A549 (cell line): ENCODE measurements at regions not wholly inside any gene's neighbourhood (a gene's known extent, or its start where the extent isn't known, plus 50 kb on each side); places are given as distances from the start of the nearest gene placed in this dataset.

Experiments used
- ATAC-seq, 2 experiments: fragments of 200-7000 bp in 1 of 2; fragments of >200 bp in 1 of 2; cut with Nextera tagmentation in 1 of 2; cut with Tn5 transposase in 1 of 2; 3 replicates each; pipeline versions ENCODE4 v1.8.0 to v1.9.1; 2018 to 2020; ENCODE audit warnings: mild to moderate bottlenecking in 1 of 2, moderate library complexity in 1 of 2
- CTCF ChIA-PET: fragments of 300-600 bp; sonication (Branson Sonifier 250); formaldehyde crosslinking; extraction: SDS; loops from one replicate; lab custom pipeline; 2021; ENCODE audit warnings: antibody characterized with exemption, inconsistent platforms; lab: Yijun Ruan, JAX
- POLR2A ChIA-PET: fragments of 350-600 bp; formaldehyde crosslinking; extraction: SDS; loops from one replicate; lab custom pipeline; 2021; ENCODE audit warnings: antibody characterized with exemption, inconsistent platforms; lab: Yijun Ruan, JAX
- DNase-seq, 2 experiments: peaks; one replicate each; pipeline versions ENCODE4 v3.0.0 to v3.0.0-alpha.2; 2011 to 2016; ENCODE audit warnings: low read depth in 1 of 2, low spot score in 1 of 2
- FAIRE-seq: peaks from 2 replicates; lab custom pipeline; 2011; peaks lifted over from hg19 to GRCh38; lab: Jason Lieb, UNC
- H3K27ac ChIP-seq, 2 experiments: fragments of >200 bp; sonication (Bioruptor Twin); formaldehyde crosslinking; 3 replicates each; pipeline ENCODE4 v1.5.1; 2016 to 2017
- H3K4me1 ChIP-seq: fragments of >200 bp; sonication (Bioruptor Twin); formaldehyde crosslinking; 3 replicates; pipeline ENCODE4 v1.6.1; 2016
- H3K4me2 ChIP-seq: fragments of >200 bp; sonication (Bioruptor Twin); formaldehyde crosslinking; 3 replicates; pipeline ENCODE4 v1.6.1; 2016
- H3K4me3 ChIP-seq: fragments of >200 bp; sonication (Bioruptor Twin); formaldehyde crosslinking; 3 replicates; pipeline ENCODE4 v1.5.1; 2016
- H3K9me3 ChIP-seq: fragments of >200 bp; sonication (Bioruptor Twin); formaldehyde crosslinking; 3 replicates; pipeline ENCODE4 v1.6.1; 2016
- BHLHE40 ChIP-seq: IDR thresholded peaks from 2 replicates; pipeline ENCODE4 v1.6.1; 2012; ENCODE audit warnings: low read depth, low read length, inconsistent platforms
- CBX2 ChIP-seq: fragments of 200-600 bp; sonication (generic); IDR thresholded peaks from 2 replicates; pipeline ENCODE4 v1.6.1; 2016; ENCODE audit warnings: low read depth, mild to moderate bottlenecking, borderline replicate concordance
- CBX8 ChIP-seq: fragments of 200-600 bp; sonication (generic); IDR thresholded peaks from 2 replicates; pipeline ENCODE4 v1.6.1; 2016
- CEBPB ChIP-seq, 2 experiments: fragments of >200 bp in 1 of 2; sonication (Bioruptor Twin) in 1 of 2; formaldehyde crosslinking in 1 of 2; IDR thresholded peaks; 2 replicates each; pipeline ENCODE4 v1.6.1; 2012 to 2016
- CHD2 ChIP-seq: fragments of 150-350 bp; IDR thresholded peaks from 2 replicates; pipeline ENCODE4 v1.6.1; 2014; ENCODE audit warnings: low read length; ENCODE audit not compliant: partially characterized antibody
- CHD4 ChIP-seq: fragments of 200-600 bp; sonication (generic); IDR thresholded peaks from 2 replicates; pipeline ENCODE4 v1.6.1; 2016; ENCODE audit warnings: antibody characterized with exemption, mild to moderate bottlenecking, borderline replicate concordance
- CTCF ChIP-seq: fragments of >200 bp; sonication (Bioruptor Twin); formaldehyde crosslinking; IDR thresholded peaks from 3 replicates; pipeline ENCODE4 v1.5.1; 2016
- EP300 ChIP-seq, 2 experiments: fragments of >200 bp; sonication (Bioruptor Twin); formaldehyde crosslinking; IDR thresholded peaks; 2 replicates in 1 of 2; 3 replicates in 1 of 2; pipeline ENCODE4 v1.6.1; 2016 to 2017
- ESRRA ChIP-seq: fragments of 150-350 bp; IDR thresholded peaks from 2 replicates; pipeline ENCODE4 v1.6.1; 2014; ENCODE audit warnings: mild to moderate bottlenecking, low read length, borderline replicate concordance
- FOSB ChIP-seq: fragments of 250-450 bp; sonication (Bioruptor Pico); IDR thresholded peaks from 2 replicates; pipeline ENCODE4 v1.5.0; 2020; ENCODE audit warnings: mild to moderate bottlenecking, moderate library complexity
- FOXS1 ChIP-seq: fragments of 250-450 bp; sonication (Bioruptor Pico); IDR thresholded peaks from 2 replicates; pipeline ENCODE4 v1.5.0; 2020; ENCODE audit warnings: mild to moderate bottlenecking, moderate library complexity
- GATA3 ChIP-seq: IDR thresholded peaks from 2 replicates; pipeline ENCODE4 v1.6.1; 2012; ENCODE audit warnings: borderline replicate concordance
- HOXA7 ChIP-seq: fragments of 250-450 bp; sonication (Bioruptor Pico); IDR thresholded peaks from 2 replicates; pipeline ENCODE4 v1.5.0; 2020; ENCODE audit warnings: mild to moderate bottlenecking, moderate library complexity
- HOXB5 ChIP-seq: fragments of 250-450 bp; sonication (Bioruptor Pico); IDR thresholded peaks from 2 replicates; pipeline ENCODE4 v1.5.0; 2020; ENCODE audit warnings: mild to moderate bottlenecking, moderate library complexity
- KDM1A ChIP-seq: fragments of 200-600 bp; sonication (generic); IDR thresholded peaks from 2 replicates; pipeline ENCODE4 v1.6.1; 2016; ENCODE audit warnings: low read depth, mild to moderate bottlenecking
- MYC ChIP-seq: IDR thresholded peaks from 2 replicates; pipeline ENCODE4 v1.6.1; 2012; ENCODE audit warnings: mild to moderate bottlenecking, inconsistent platforms, low read length, improper control_type of control experiment, borderline replicate concordance
- NR3C1 ChIP-seq: fragments of >200 bp; sonication (Bioruptor Twin); formaldehyde crosslinking; IDR thresholded peaks from 3 replicates; pipeline ENCODE4 v1.6.1; 2017
- PHF8 ChIP-seq: fragments of 200-600 bp; sonication (generic); IDR thresholded peaks from 2 replicates; pipeline ENCODE4 v1.6.1; 2016; ENCODE audit warnings: low read depth, mild to moderate bottlenecking, antibody characterized with exemption, moderate library complexity, borderline replicate concordance
- POLR2A ChIP-seq: IDR thresholded peaks from 2 replicates; pipeline ENCODE4 v1.6.1; 2012; ENCODE audit warnings: mild to moderate bottlenecking, low read length
- RCOR1 ChIP-seq: fragments of 150-350 bp; IDR thresholded peaks from 2 replicates; pipeline ENCODE4 v1.6.1; 2014; ENCODE audit warnings: antibody characterized with exemption, low read length, low read depth
- RFX5 ChIP-seq: fragments of 450-650 bp; IDR thresholded peaks from 2 replicates; pipeline ENCODE4 v1.7.1; 2014; ENCODE audit warnings: antibody characterized with exemption, mild to moderate bottlenecking, moderate library complexity
- USF2 ChIP-seq: fragments of 450-650 bp; IDR thresholded peaks from 2 replicates; pipeline ENCODE4 v1.6.1; 2014; ENCODE audit warnings: antibody characterized with exemption
- ZSCAN20 ChIP-seq: fragments of 250-450 bp; sonication (Bioruptor Pico); IDR thresholded peaks from 2 replicates; pipeline ENCODE4 v1.8.0; 2022; ENCODE audit warnings: mild to moderate bottlenecking, moderate library complexity
- WGBS: methylation state at CpG from one replicate; pipeline ENCODE4 v1.1.6; 2017; ENCODE audit errors: missing lambda C conversion rate; 5-methylcytosine and 5-hydroxymethylcytosine counted together
- TF ChIP-seq, protein P1 (sequence below): fragments of >200 bp; sonication (Bioruptor Twin); formaldehyde crosslinking; IDR thresholded peaks from 3 replicates; pipeline ENCODE4 v1.6.1; 2016
- TF ChIP-seq, protein P2 (sequence below): fragments of 150-350 bp; IDR thresholded peaks from 2 replicates; pipeline ENCODE4 v1.6.1; 2014; ENCODE audit warnings: low read depth, mild to moderate bottlenecking, low read length
- TF ChIP-seq, protein P3 (sequence below): fragments of 250-450 bp; sonication (Bioruptor Pico); IDR thresholded peaks from 2 replicates; pipeline ENCODE4 v1.5.0; 2020; ENCODE audit warnings: low read depth, mild to moderate bottlenecking, moderate library complexity

DNA sequence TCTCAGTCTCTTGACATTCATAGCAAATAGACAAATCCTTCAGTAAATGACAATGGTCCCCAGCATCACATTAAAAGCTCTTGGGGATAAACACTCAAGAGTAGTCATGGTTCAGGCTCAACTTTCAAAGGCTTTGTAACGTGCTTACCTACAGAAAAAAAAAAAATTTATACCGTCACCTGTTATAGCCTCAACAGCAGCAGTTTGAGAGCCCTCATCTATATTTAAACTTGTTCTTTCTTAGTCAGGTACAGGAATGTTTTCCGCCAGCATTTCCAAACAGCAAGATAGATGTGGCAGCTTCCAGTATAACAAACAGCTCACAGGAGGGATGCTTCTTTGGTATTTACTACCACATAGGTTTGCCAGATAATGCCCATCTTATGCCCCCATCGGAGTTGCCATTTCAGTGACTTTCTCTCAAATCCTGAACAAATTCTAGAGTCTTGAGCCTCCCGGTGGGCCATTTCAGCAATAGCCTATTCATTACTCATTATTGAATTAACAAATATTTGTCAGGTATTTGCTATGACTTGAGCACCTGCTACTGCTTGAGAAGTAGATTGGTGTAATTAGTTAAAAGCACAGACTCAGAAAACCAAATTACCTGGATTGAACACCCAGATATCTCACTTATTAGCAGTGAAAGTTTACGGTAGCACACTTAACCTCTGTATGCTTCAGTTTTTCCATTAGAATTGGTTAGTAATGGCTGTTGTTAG is 470.0 kb downstream of the EBF1 start:
- Histone ChIP-seq H3K9me3 (no peaks in the 10 kb centered on the region), H3K27ac (no peak overlapping the region), H3K4me1 (no peaks in the 10 kb centered on the region), H3K4me2 (no peak overlapping the region), H3K4me3 (no peak overlapping the region)
- FAIRE-seq (no peak), ATAC-seq (no peak), DNase-seq (no peak)
- WGBS, result 8% methylated on average over 6 of the region's 6 CpGs
- no peak for TF ChIP-seq PHF8
- no peak for TF ChIP-seq GATA3
- ChIA-PET CTCF (interaction anchor here (0.7 kb wide), 2 partner anchors 24 to 436 kb away, joined by 3 to 4 read pairs; no protein-coding TSS in a partner anchor), POLR2A (no interaction called here)

- ATAC-seq, result no peak
- no peak for FAIRE-seq
- H3K4me1 ChIP-seq, result no peaks in the 10 kb centered on the region
- no peak overlapping the region for H3K4me3 ChIP-seq
- CTCF ChIA-PET, result no interaction called here
- 4% methylated on average over 1 of the region's 1 CpG for WGBS
- POLR2A ChIA-PET, result no interaction called here
- H3K9me3 ChIP-seq, result no peaks in the 10 kb centered on the region
- no peak overlapping the region for H3K4me2 ChIP-seq
- DNase-seq, result no peak
- TF ChIP-seq RFX5 (no peak), CEBPB (IDR thresholded peaks at IDR 0.05) (no peak), HOXA7 (no peak), MYC (no peak), USF2 (no peak), FOSB (CRISPR knock-in tag) (no peak), CHD2 (no peak), CTCF (no peak), CBX2 (no peak), CHD4 (no peak), PHF8 (no peak), EP300 (IDR thresholded peaks at IDR 0.05) (no peak), ZSCAN20 (CRISPR knock-in tag) (no peak)
- TF ChIP-seq, protein P1, sequence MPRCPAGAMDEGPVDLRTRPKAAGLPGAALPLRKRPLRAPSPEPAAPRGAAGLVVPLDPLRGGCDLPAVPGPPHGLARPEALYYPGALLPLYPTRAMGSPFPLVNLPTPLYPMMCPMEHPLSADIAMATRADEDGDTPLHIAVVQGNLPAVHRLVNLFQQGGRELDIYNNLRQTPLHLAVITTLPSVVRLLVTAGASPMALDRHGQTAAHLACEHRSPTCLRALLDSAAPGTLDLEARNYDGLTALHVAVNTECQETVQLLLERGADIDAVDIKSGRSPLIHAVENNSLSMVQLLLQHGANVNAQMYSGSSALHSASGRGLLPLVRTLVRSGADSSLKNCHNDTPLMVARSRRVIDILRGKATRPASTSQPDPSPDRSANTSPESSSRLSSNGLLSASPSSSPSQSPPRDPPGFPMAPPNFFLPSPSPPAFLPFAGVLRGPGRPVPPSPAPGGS, result no peak
- TF ChIP-seq, protein P2, sequence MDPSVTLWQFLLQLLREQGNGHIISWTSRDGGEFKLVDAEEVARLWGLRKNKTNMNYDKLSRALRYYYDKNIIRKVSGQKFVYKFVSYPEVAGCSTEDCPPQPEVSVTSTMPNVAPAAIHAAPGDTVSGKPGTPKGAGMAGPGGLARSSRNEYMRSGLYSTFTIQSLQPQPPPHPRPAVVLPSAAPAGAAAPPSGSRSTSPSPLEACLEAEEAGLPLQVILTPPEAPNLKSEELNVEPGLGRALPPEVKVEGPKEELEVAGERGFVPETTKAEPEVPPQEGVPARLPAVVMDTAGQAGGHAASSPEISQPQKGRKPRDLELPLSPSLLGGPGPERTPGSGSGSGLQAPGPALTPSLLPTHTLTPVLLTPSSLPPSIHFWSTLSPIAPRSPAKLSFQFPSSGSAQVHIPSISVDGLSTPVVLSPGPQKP, result no peak
- H3K27ac ChIP-seq, result no peak overlapping the region
Measured at GRCh38 chr5:158626718-158627117, 473.0 kb downstream of the EBF1 start.

GRCh38 chr5:158623971-158624370 is 475.7 kb downstream of the EBF1 start:
- no peak for FAIRE-seq
- Histone ChIP-seq H3K9me3 (no peaks in the 10 kb centered on the region), H3K27ac (no peak overlapping the region), H3K4me2 (no peak overlapping the region), H3K4me1 (no peaks in the 10 kb centered on the region), H3K4me3 (no peak overlapping the region)
- ATAC-seq, result no peak
- TF ChIP-seq ESRRA, result no peak
- no peak for TF ChIP-seq FOXS1 (CRISPR knock-in tag)
- TF ChIP-seq POLR2A, result no peak
- TF ChIP-seq RCOR1, result no peak
- no peak for TF ChIP-seq CBX8
- TF ChIP-seq, protein P1, result no peak
- TF ChIP-seq KDM1A, result no peak
- TF ChIP-seq HOXB5, result no peak
- TF ChIP-seq NR3C1, result no peak
- no peak for TF ChIP-seq BHLHE40
- TF ChIP-seq, protein P3, sequence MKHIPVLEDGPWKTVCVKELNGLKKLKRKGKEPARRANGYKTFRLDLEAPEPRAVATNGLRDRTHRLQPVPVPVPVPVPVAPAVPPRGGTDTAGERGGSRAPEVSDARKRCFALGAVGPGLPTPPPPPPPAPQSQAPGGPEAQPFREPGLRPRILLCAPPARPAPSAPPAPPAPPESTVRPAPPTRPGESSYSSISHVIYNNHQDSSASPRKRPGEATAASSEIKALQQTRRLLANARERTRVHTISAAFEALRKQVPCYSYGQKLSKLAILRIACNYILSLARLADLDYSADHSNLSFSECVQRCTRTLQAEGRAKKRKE, result no peak
- WGBS, result 23% methylated on average over 6 of the region's 6 CpGs
- DNase-seq, result no peak
- ChIA-PET CTCF (no interaction called here), POLR2A (no interaction called here)
